ENCODE measurements at regions not wholly inside any gene's neighbourhood (a gene's known extent, or its start where the extent isn't known, plus 50 kb on each side); places are given as distances from the start of the nearest gene placed in this dataset.

DNA sequence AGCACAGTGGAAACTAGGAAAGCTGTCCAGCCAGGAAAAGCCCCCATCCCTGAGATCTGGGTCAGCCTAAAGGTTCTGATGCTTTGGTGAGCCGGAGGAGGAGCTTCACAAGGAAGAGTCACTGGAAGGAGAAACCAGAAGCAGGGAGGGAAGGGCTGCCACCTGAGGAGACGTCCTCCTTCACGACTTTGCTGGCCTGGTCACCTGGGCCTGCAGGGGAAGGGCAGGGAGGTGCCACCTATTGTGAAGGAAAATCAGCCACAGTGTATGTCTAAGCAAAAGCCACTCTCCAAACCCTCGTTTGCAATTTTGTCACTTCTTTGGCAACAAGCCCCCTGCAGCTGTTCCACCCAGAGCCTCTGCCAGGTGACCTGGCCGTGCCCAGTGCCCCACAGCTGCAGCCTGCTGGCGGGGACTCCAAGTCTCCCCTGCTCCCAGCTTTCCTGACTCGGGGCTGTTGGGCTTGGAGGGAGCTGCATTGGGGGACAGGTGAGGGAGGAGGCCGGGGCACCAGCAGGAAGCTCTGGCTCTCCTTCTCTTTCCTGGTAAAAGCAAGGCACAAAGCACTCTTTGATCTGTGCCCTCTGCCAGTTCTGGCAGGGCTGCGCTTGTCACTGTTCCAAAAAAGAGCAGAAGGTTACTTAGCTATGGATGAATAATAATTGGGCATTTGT lies 120.9 kb upstream of the BCL2L14 start (continued):
- TF ChIP-seq, protein P1, sequence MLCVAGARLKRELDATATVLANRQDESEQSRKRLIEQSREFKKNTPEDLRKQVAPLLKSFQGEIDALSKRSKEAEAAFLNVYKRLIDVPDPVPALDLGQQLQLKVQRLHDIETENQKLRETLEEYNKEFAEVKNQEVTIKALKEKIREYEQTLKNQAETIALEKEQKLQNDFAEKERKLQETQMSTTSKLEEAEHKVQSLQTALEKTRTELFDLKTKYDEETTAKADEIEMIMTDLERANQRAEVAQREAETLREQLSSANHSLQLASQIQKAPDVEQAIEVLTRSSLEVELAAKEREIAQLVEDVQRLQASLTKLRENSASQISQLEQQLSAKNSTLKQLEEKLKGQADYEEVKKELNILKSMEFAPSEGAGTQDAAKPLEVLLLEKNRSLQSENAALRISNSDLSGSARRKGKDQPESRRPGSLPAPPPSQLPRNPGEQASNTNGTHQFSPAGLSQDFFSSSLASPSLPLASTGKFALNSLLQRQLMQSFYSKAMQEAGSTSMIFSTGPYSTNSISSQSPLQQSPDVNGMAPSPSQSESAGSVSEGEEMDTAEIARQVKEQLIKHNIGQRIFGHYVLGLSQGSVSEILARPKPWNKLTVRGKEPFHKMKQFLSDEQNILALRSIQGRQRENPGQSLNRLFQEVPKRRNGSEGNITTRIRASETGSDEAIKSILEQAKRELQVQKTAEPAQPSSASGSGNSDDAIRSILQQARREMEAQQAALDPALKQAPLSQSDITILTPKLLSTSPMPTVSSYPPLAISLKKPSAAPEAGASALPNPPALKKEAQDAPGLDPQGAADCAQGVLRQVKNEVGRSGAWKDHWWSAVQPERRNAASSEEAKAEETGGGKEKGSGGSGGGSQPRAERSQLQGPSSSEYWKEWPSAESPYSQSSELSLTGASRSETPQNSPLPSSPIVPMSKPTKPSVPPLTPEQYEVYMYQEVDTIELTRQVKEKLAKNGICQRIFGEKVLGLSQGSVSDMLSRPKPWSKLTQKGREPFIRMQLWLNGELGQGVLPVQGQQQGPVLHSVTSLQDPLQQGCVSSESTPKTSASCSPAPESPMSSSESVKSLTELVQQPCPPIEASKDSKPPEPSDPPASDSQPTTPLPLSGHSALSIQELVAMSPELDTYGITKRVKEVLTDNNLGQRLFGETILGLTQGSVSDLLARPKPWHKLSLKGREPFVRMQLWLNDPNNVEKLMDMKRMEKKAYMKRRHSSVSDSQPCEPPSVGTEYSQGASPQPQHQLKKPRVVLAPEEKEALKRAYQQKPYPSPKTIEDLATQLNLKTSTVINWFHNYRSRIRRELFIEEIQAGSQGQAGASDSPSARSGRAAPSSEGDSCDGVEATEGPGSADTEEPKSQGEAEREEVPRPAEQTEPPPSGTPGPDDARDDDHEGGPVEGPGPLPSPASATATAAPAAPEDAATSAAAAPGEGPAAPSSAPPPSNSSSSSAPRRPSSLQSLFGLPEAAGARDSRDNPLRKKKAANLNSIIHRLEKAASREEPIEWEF (IDR thresholded peaks at IDR 0.05; ENCODE audit: insufficient replicate concordance, low read depth, low read length), result no peak
- no peak for TF ChIP-seq NFXL1 (IDR thresholded peaks at IDR 0.05; ENCODE audit: borderline replicate concordance)
- TF ChIP-seq, protein P2, sequence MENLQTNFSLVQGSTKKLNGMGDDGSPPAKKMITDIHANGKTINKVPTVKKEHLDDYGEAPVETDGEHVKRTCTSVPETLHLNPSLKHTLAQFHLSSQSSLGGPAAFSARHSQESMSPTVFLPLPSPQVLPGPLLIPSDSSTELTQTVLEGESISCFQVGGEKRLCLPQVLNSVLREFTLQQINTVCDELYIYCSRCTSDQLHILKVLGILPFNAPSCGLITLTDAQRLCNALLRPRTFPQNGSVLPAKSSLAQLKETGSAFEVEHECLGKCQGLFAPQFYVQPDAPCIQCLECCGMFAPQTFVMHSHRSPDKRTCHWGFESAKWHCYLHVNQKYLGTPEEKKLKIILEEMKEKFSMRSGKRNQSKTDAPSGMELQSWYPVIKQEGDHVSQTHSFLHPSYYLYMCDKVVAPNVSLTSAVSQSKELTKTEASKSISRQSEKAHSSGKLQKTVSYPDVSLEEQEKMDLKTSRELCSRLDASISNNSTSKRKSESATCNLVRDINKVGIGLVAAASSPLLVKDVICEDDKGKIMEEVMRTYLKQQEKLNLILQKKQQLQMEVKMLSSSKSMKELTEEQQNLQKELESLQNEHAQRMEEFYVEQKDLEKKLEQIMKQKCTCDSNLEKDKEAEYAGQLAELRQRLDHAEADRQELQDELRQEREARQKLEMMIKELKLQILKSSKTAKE (IDR thresholded peaks at IDR 0.05; ENCODE audit: low read depth, poor library complexity, severe bottlenecking), result no peak
- no peak for TF ChIP-seq ASH2L (IDR thresholded peaks at IDR 0.05; ENCODE audit: borderline replicate concordance, low read depth)
- TF ChIP-seq RUNX3 (IDR thresholded peaks at IDR 0.05; ENCODE audit: low read length), result no peak
- TF ChIP-seq FOS (IDR thresholded peaks at IDR 0.05; ENCODE audit: borderline replicate concordance, extremely low read depth, insufficient read length), result no peak
- TF ChIP-seq, protein P3, sequence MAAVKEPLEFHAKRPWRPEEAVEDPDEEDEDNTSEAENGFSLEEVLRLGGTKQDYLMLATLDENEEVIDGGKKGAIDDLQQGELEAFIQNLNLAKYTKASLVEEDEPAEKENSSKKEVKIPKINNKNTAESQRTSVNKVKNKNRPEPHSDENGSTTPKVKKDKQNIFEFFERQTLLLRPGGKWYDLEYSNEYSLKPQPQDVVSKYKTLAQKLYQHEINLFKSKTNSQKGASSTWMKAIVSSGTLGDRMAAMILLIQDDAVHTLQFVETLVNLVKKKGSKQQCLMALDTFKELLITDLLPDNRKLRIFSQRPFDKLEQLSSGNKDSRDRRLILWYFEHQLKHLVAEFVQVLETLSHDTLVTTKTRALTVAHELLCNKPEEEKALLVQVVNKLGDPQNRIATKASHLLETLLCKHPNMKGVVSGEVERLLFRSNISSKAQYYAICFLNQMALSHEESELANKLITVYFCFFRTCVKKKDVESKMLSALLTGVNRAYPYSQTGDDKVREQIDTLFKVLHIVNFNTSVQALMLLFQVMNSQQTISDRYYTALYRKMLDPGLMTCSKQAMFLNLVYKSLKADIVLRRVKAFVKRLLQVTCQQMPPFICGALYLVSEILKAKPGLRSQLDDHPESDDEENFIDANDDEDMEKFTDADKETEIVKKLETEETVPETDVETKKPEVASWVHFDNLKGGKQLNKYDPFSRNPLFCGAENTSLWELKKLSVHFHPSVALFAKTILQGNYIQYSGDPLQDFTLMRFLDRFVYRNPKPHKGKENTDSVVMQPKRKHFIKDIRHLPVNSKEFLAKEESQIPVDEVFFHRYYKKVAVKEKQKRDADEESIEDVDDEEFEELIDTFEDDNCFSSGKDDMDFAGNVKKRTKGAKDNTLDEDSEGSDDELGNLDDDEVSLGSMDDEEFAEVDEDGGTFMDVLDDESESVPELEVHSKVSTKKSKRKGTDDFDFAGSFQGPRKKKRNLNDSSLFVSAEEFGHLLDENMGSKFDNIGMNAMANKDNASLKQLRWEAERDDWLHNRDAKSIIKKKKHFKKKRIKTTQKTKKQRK (IDR thresholded peaks at IDR 0.05; ENCODE audit: low read depth, low read length), result no peak
- no peak for TF ChIP-seq TAF1 (IDR thresholded peaks at IDR 0.05; ENCODE audit: borderline replicate concordance, low read depth, low read length)

All from GM12878 (cell line).